22Rv1 (cell line): ENCODE measurements at regions not wholly inside any gene's neighbourhood (a gene's known extent, or its start where the extent isn't known, plus 50 kb on each side); places are given as distances from the start of the nearest gene placed in this dataset.

ENCODE experiments used
- H3K27ac ChIP-seq: fragments of 450-650 bp; 2 replicates; pipeline ENCODE4 v1.5.1; 2017
- CTCF ChIP-seq: fragments of 450-650 bp; IDR thresholded peaks from 2 replicates; pipeline ENCODE4 v1.5.1; 2017; ENCODE audit warnings: mild to moderate bottlenecking
- ZFX ChIP-seq: fragments of 450-650 bp; IDR thresholded peaks from 2 replicates; pipeline ENCODE4 v1.6.1; 2017; ENCODE audit warnings: antibody characterized with exemption, borderline replicate concordance

- H3K27ac ChIP-seq, result no peak overlapping the region
Measured at GRCh38 chr14:76585616-76586015, 175.7 kb upstream of the VASH1 start.

GRCh38 chr14:76589246-76589645 is 172.0 kb upstream of the VASH1 start:
- no peak overlapping the region for H3K27ac ChIP-seq
- no peak for TF ChIP-seq ZFX
- no peak for TF ChIP-seq CTCF

More at GRCh38 chr14:76585616-76586015, 175.7 kb upstream of the VASH1 start:
- TF ChIP-seq ZFX (no peak), CTCF (no peak)

- no peak overlapping the region for H3K27ac ChIP-seq
- TF ChIP-seq ZFX, result no peak
Measured at GRCh38 chr14:76591266-76591665, 170.0 kb upstream of the VASH1 start.

GRCh38 chr14:76595266-76595665 is 166.0 kb upstream of the VASH1 start:
- no peak overlapping the region for H3K27ac ChIP-seq
- TF ChIP-seq CTCF, result no peak
- no peak for TF ChIP-seq ZFX

DNA sequence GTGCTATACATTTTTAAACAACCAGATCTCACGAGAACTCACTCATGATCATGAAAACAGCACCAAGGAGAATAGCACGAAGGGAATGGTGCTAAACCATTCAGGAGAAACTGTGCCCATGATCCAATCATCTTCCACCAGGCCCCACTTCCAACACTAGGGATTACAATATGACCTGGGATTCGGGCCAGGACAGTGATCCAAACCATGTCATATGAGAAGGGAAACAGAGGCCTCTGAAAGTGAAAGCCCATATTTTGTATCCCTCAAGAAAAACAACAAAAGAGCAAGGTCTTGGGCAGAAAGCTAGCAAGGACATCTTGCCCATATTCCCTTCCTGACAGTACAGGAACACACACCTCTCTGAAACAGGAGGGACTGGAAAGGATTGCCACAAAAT is 163.9 kb upstream of the VASH1 start:
- no peak overlapping the region for H3K27ac ChIP-seq
- TF ChIP-seq ZFX, result no peak
- no peak for TF ChIP-seq CTCF

- H3K27ac ChIP-seq, result no peak overlapping the region
- no peak for TF ChIP-seq ZFX
- TF ChIP-seq CTCF, result no peak
Measured at GRCh38 chr14:76599141-76599540, 162.1 kb upstream of the VASH1 start.

GRCh38 chr14:76599559-76600287 is 161.5 kb upstream of the VASH1 start:
- H3K27ac ChIP-seq, result no peak overlapping the region
- TF ChIP-seq CTCF, result no peak
- TF ChIP-seq ZFX, result no peak

DNA sequence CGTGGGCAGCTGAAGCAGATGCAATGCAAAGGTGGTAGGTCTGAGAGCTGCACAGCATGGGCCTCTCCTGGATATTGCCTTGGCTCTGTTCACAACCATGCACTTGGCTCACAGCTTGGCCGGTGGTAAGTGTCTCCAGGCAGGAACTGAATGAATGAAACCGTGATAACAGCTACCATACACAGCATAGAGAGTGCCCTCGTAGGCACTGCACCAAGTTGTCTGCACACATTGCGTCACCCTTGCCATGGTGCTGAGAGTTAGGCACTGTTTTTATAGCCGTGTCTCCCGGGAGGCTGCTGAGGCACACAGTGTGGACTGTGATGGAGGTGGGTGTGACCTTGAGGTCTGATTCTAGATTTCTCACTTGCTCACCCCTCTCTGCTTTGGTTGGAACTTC is 157.6 kb upstream of the VASH1 start:
- no peak for TF ChIP-seq ZFX
- no peak for TF ChIP-seq CTCF
- no peak overlapping the region for H3K27ac ChIP-seq
